Adrenal gland (tissue), 5 donors: ENCODE measurements at regions not wholly inside any gene's neighbourhood (a gene's known extent, or its start where the extent isn't known, plus 50 kb on each side); places are given as distances from the start of the nearest gene placed in this dataset.

Experiments
- CTCF ChIP-seq, 6 experiments: fragments of 450-650 bp in 4 of 6; fragments of 200-600 bp in 2 of 6; sonication (generic) in 1 of 6; IDR thresholded peaks; 1 replicate in 5 of 6; 2 replicates in 1 of 6; pipeline versions ENCODE4 v1.5.1 to v1.8.0; 2016 to 2021; ENCODE audit warnings: antibody characterized with exemption in 6 of 6, mild to moderate bottlenecking in 2 of 6, moderate library complexity in 1 of 6
- POLR2A ChIP-seq, 2 donors: fragments of 450-650 bp; IDR thresholded peaks; one replicate each; pipeline ENCODE4 v1.6.1; 2017; ENCODE audit warnings: antibody characterized with exemption in 2 of 2, mild to moderate bottlenecking in 2 of 2, moderate library complexity in 1 of 2
- donor health status: DM: no; HTN: no; CAD: no.

GRCh38 chr1:60655679-60656355, 426.5 kb upstream of the NFIA start:
- no peak for TF ChIP-seq CTCF (IDR thresholded peaks at IDR 0.05)
- no peak for TF ChIP-seq POLR2A (IDR thresholded peaks at IDR 0.05)
